ENCODE measurements at regions not wholly inside any gene's neighbourhood (a gene's known extent, or its start where the extent isn't known, plus 50 kb on each side); places are given as distances from the start of the nearest gene placed in this dataset.

DNA sequence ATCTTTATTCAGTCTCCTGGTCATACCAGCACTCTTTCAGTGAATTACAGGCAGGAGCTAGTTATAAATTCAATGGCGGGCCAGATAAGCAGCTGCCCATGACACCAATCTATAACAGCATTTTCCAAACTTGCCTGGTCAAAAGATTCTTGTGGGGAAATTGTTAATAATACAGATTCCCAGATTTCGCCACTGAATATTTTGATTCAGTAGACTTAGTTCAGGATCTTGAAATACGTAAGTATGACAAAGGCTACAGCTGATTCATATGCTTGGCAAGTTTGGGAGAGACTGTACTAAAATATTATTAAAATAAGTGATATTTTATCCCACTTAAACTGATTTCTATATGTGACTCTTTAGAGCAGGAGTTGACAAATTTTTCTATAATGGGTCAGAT lies 119.3 kb downstream of the TMCO5A start:
- H3K36me3 ChIP-seq (ENCODE audit: control insufficient read depth in 2 of 3, insufficient read depth in 3 of 3, low read length in 3 of 3), result no peaks in the 10 kb centered on the region
- TF ChIP-seq, protein P1, sequence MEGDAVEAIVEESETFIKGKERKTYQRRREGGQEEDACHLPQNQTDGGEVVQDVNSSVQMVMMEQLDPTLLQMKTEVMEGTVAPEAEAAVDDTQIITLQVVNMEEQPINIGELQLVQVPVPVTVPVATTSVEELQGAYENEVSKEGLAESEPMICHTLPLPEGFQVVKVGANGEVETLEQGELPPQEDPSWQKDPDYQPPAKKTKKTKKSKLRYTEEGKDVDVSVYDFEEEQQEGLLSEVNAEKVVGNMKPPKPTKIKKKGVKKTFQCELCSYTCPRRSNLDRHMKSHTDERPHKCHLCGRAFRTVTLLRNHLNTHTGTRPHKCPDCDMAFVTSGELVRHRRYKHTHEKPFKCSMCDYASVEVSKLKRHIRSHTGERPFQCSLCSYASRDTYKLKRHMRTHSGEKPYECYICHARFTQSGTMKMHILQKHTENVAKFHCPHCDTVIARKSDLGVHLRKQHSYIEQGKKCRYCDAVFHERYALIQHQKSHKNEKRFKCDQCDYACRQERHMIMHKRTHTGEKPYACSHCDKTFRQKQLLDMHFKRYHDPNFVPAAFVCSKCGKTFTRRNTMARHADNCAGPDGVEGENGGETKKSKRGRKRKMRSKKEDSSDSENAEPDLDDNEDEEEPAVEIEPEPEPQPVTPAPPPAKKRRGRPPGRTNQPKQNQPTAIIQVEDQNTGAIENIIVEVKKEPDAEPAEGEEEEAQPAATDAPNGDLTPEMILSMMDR (IDR thresholded peaks at IDR 0.05; ENCODE audit: borderline replicate concordance, extremely low read depth, insufficient read depth), result no peak
- H3K4me1 ChIP-seq (ENCODE audit: control insufficient read depth in 2 of 3, insufficient read depth in 2 of 3, low read depth in 1 of 3, low read length in 3 of 3), result no peaks in the 10 kb centered on the region
- H3K27ac ChIP-seq (ENCODE audit: low read depth in 2 of 2, low read length in 2 of 2), result no peak overlapping the region
- FAIRE-seq, result no peak
- H3K9ac ChIP-seq (ENCODE audit: low read length in 3 of 3), result no peak overlapping the region
- DNase-seq, result no peak
- H3K9me3 ChIP-seq (ENCODE audit: control insufficient read depth in 2 of 3, insufficient read depth in 1 of 3, low read length in 3 of 3), result no peaks in the 10 kb centered on the region
- H3K4me3 ChIP-seq (ENCODE audit: low read length in 3 of 3), result no peak overlapping the region
- intact Hi-C loops (cut with DNase I), result no loop called here
- no peaks in the 10 kb centered on the region for H3K27me3 ChIP-seq (ENCODE audit: control insufficient read depth, insufficient read depth, low read length)

- no peak overlapping the region for H3K4me3 ChIP-seq (ENCODE audit: low read length in 3 of 3)
- no peak overlapping the region for H3K27ac ChIP-seq (ENCODE audit: low read depth in 2 of 2, low read length in 2 of 2)
- H3K9ac ChIP-seq (ENCODE audit: low read length in 3 of 3), result no peak overlapping the region
- no peaks in the 10 kb centered on the region for H3K27me3 ChIP-seq (ENCODE audit: control insufficient read depth, insufficient read depth, low read length)
- no peaks in the 10 kb centered on the region for H3K36me3 ChIP-seq (ENCODE audit: control insufficient read depth in 2 of 3, insufficient read depth in 3 of 3, low read length in 3 of 3)
- no peaks in the 10 kb centered on the region for H3K4me1 ChIP-seq (ENCODE audit: control insufficient read depth in 2 of 3, insufficient read depth in 2 of 3, low read depth in 1 of 3, low read length in 3 of 3)
- DNase-seq (no peak), FAIRE-seq (no peak)
- intact Hi-C loops (cut with DNase I), result no loop called here
- H3K9me3 ChIP-seq (ENCODE audit: control insufficient read depth in 2 of 3, insufficient read depth in 1 of 3, low read length in 3 of 3), result no peaks in the 10 kb centered on the region
- TF ChIP-seq, protein P1 (IDR thresholded peaks at IDR 0.05; ENCODE audit: borderline replicate concordance, extremely low read depth, insufficient read depth), result no peak
These were observed 120.0 kb downstream of the TMCO5A start for GRCh38 chr15:38054488-38054887.

- Histone ChIP-seq H3K27me3 (ENCODE audit: control insufficient read depth, insufficient read depth, low read length) (no peaks in the 10 kb centered on the region), H3K4me3 (ENCODE audit: low read length in 3 of 3) (peak overlapping the region in 1 of 3 donors; percentile 14), H3K9me3 (ENCODE audit: control insufficient read depth in 2 of 3, insufficient read depth in 1 of 3, low read length in 3 of 3) (no peaks in the 10 kb centered on the region), H3K9ac (ENCODE audit: low read length in 3 of 3) (no peak overlapping the region), H3K4me1 (ENCODE audit: control insufficient read depth in 2 of 3, insufficient read depth in 2 of 3, low read depth in 1 of 3, low read length in 3 of 3) (peaks cover 0 to 2% (median 0%) of the 10 kb centered on the region in 3 donors), H3K36me3 (ENCODE audit: control insufficient read depth in 2 of 3, insufficient read depth in 3 of 3, low read length in 3 of 3) (no peaks in the 10 kb centered on the region), H3K27ac (ENCODE audit: low read depth in 2 of 2, low read length in 2 of 2) (no peak overlapping the region)
- FAIRE-seq (no peak), DNase-seq (no peak)
- intact Hi-C loops (cut with DNase I), result no loop called here
- TF ChIP-seq, protein P1 (IDR thresholded peaks at IDR 0.05; ENCODE audit: borderline replicate concordance, extremely low read depth, insufficient read depth), result no peak
These were observed 124.2 kb downstream of the TMCO5A start for GRCh38 chr15:38058596-38059075.

DNA sequence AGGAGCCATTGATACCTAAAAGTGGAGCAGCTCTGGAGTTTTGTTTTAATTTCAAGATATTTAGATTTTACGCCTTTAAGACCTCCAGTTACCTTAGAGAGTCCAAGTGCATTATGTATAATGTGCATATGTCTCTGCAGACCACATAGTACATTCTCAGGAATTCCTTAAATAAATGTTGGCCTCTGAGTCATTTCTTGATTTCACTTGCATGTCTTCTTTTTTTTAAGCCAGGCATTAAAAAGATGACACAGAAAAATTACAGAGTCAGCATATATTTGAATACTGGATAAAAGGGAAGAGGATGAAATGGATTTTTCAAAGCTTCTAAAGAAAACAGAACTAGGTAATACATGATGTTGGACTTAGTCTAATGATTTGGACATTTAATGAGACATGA lies 125.2 kb downstream of the TMCO5A start:
- TF ChIP-seq, protein P1 (IDR thresholded peaks at IDR 0.05; ENCODE audit: borderline replicate concordance, extremely low read depth, insufficient read depth), result no peak
- no peaks in the 10 kb centered on the region for H3K27me3 ChIP-seq (ENCODE audit: control insufficient read depth, insufficient read depth, low read length)
- no peak overlapping the region for H3K9ac ChIP-seq (ENCODE audit: low read length in 3 of 3)
- H3K9me3 ChIP-seq (ENCODE audit: control insufficient read depth in 2 of 3, insufficient read depth in 1 of 3, low read length in 3 of 3), result no peaks in the 10 kb centered on the region
- FAIRE-seq, result peak; percentile 46
- peaks cover 0 to 2% (median 0%) of the 10 kb centered on the region in 3 donors for H3K4me1 ChIP-seq (ENCODE audit: control insufficient read depth in 2 of 3, insufficient read depth in 2 of 3, low read depth in 1 of 3, low read length in 3 of 3)
- intact Hi-C loops (cut with DNase I), result no loop called here
- H3K4me3 ChIP-seq (ENCODE audit: low read length in 3 of 3), result no peak overlapping the region
- H3K36me3 ChIP-seq (ENCODE audit: control insufficient read depth in 2 of 3, insufficient read depth in 3 of 3, low read length in 3 of 3), result no peaks in the 10 kb centered on the region
- no peak for DNase-seq
- H3K27ac ChIP-seq (ENCODE audit: low read depth in 2 of 2, low read length in 2 of 2), result no peak overlapping the region
